ENCODE measurements at regions not wholly inside any gene's neighbourhood (a gene's known extent, or its start where the extent isn't known, plus 50 kb on each side); places are given as distances from the start of the nearest gene placed in this dataset.

DNA sequence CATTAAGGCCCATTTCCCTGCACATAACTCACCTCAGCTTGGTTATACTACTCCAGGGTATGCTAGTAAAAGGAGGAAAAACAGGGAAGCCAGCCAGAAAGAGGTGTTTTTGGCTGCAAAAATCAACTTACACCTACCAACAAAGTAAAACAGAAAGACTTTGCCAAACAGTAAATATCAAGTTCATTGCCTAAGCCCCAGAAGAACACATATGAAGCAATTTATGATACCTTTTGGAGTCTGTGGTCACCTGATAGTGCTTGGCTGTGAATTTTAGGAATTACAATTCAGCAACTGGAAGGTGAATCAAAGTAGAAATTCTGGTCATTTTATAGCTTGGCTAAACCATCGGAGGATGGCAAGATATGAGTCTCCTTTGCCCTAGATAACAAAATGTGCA lies 463.7 kb upstream of the CLINT1 start:
- TF ChIP-seq, protein P1, sequence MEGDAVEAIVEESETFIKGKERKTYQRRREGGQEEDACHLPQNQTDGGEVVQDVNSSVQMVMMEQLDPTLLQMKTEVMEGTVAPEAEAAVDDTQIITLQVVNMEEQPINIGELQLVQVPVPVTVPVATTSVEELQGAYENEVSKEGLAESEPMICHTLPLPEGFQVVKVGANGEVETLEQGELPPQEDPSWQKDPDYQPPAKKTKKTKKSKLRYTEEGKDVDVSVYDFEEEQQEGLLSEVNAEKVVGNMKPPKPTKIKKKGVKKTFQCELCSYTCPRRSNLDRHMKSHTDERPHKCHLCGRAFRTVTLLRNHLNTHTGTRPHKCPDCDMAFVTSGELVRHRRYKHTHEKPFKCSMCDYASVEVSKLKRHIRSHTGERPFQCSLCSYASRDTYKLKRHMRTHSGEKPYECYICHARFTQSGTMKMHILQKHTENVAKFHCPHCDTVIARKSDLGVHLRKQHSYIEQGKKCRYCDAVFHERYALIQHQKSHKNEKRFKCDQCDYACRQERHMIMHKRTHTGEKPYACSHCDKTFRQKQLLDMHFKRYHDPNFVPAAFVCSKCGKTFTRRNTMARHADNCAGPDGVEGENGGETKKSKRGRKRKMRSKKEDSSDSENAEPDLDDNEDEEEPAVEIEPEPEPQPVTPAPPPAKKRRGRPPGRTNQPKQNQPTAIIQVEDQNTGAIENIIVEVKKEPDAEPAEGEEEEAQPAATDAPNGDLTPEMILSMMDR (IDR thresholded peaks at IDR 0.05; ENCODE audit: insufficient read depth, low read length, poor library complexity, severe bottlenecking) = no peak
- no peak for TF ChIP-seq EZH2phosphoT487 (conservative IDR thresholded peaks at IDR 0.05; ENCODE audit: low read length)

All from SU-DHL-6 (cell line).